Activated CD8-positive, alpha-beta memory T cell treated with anti-CD3 and anti-CD28 coated beads, Interleukin-2, amount 50 U/mL, for 24 hours (primary cell): ENCODE measurements at regions not wholly inside any gene's neighbourhood (a gene's known extent, or its start where the extent isn't known, plus 50 kb on each side); places are given as distances from the start of the nearest gene placed in this dataset.
"Not testable (repeated sequence)": the region's sequence is repeated elsewhere in the genome, so short reads cannot be mapped to it uniquely, and the experiment has no call there.

Source experiments
- DNase-seq: peaks from one replicate; pipeline ENCODE4 v3.0.0-alpha.2; 2020; ENCODE audit errors: extremely low read depth

- no peak for DNase-seq
Observed at GRCh38 chr6:27101824-27102223, 145.7 kb upstream of the PRSS16 start.

- DNase-seq: no peak
Observed at GRCh38 chr6:27106382-27106781, 141.1 kb upstream of the PRSS16 start.

- no peak for DNase-seq
Observed at GRCh38 chr6:27111743-27112142, 135.8 kb upstream of the PRSS16 start.

- DNase-seq: no peak
Observed at GRCh38 chr6:27112974-27113373, 134.5 kb upstream of the PRSS16 start.

DNA sequence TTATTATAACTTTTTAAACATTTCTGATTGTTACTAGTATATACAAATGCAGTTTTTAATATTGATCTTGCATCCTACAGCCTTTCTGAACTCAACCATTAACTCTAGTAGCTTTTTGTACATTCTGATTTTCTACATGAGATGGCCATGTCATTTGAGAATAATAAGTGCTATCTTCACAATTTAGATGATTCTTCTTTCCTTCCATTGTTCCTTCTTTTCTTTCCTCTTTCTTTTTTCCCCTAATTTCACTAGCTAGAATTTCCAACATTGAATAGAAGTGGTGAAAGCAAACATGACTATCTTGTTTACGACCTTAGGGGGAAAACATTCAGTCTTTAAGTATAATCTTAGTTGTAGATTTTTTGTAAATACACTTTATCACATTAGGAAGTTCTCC, 128.2 kb upstream of the PRSS16 start:
- no peak for DNase-seq

DNA sequence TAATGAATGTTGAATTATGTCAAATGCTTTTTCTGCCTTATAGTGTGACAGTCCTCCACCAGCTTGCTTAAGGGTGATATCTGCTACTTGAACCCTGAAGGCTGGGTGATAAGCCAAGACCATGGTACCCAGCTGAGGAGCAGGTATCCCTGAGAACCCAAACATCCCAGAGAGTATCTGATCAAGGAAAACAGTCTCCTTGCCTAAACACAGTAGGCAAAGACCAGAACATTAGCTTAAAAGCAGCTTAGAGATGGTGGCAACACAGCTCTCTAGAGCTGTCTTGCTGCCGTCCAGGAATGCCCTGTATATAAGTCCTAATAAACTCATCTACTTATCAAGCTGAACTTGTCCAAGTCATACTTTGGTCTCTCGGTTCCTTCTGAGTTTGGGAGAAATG, 127.7 kb upstream of the PRSS16 start:
- DNase-seq: no peak

GRCh38 chr6:27121640-27122039, 125.9 kb upstream of the PRSS16 start:
- no peak for DNase-seq

GRCh38 chr6:27124252-27124657, 123.2 kb upstream of the PRSS16 start:
- DNase-seq: no peak

GRCh38 chr6:27126046-27126814, 121.3 kb upstream of the PRSS16 start:
- DNase-seq: no peak

DNA sequence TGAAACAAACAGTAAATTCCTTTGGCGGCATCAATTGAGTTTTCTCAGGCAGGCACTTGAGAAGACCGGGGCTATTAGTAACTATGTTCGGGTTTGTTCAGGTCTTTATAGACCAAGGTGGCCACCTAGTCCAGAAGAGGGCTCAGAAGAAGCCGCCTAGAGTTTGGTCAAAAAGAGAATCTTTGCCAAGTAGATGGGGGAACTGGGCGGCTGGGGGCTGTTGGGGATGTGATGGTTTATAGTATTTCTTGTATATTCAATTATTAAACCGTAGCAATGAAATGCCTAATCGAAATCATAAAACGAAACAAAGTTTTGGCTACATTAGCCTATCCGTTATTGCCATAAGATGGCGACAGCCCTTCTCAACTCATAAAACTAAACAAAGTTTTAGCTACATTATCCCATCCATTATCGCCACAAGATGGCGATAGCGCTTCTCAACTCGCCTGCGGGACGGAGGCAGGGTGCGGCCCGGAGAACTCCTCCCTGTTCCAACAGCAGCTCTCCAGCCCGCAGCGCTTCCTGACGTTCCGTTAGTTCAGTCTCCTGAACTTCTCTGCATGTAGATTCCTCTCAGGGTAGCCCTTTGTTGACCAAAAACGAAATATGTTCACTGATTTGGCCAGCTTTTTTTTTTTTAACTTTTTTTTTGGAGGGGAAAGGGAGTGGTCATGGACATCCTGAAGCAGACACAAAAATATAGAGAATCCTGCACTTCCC, 120.5 kb upstream of the PRSS16 start:
- DNase-seq: peak; percentile 66

DNA sequence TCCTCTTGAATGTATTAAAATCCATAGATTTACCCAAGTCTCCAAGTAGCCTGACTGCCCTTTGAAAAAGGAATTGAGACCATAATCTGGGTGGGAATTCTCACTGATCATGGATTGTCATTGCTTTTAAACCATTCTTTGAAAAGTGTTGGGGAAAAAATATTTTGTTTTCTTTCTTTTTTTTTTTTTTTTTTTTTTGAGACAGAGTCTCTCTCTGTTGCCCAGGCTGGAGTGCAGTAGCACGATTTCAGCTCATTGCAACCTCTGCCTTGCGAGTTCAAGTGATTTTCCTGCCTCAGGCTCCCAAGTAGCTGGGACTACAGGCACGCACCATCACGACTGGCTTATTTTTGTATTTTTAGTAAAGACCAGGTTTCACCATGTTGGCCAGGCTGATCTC, 119.6 kb upstream of the PRSS16 start:
- DNase-seq: not testable (repeated sequence)

GRCh38 chr6:27128311-27129094, 119.0 kb upstream of the PRSS16 start:
- DNase-seq: no peak

- DNase-seq: no peak
Observed at GRCh38 chr6:27129095-27129815, 118.2 kb upstream of the PRSS16 start.

DNA sequence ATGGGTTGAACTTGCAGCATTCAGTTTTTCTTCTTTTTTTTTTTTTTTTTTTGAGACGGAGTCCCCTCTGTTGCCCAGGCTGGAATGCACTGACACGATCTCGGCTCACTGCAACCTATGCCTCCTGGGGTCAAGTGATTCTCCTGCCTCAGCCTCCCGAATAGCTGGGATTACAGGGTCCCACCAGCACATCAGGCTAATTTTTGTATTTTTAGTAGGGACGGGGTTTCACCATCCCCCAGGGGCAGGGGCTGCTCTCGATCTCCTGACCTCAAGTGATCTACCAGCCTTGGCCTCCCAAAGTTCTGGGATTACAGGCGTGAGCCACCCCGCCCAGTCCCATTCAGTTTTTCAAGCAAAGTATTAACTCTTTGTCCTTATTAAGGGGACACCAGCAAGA, 117.6 kb upstream of the PRSS16 start:
- DNase-seq: no peak

DNA sequence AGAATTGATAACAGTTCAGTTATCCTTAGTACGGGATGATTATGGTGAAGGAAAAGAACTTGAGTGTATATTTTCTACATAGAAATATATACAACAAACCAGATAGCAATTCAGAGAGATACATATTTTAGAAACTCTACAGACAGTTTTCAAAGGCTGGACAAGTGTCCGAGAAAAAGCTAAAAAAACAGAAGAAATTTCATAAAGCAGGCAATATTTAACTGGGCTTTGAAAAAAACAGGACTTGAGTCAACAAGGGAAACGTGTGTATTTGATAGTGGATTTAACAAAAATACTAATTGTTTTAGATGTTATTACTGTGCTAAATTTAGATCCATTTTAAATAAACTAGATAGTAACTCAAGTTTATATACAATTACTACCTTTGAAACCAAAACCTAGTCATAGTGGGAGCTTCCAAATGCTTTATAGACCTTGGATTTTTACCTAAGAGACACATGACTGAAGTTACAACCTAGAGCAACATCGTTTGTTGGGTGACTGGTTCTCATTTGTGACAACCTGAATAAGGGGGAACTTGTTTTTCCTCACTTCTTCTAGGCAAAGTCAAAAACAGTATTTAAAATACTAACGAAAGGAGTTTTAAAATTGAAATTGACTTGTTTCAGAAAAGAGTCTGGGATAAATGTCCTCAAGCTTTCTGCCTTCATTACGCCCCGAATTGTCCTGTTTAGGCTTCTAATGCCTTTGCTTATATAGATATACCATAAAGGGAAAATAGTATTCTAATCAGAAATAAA, 116.7 kb upstream of the PRSS16 start:
- no peak for DNase-seq

- not testable (repeated sequence) for DNase-seq
Observed at GRCh38 chr6:27132282-27132531, 115.3 kb upstream of the PRSS16 start.

GRCh38 chr6:27132532-27133280, 114.8 kb upstream of the PRSS16 start:
- peak; percentile 80 for DNase-seq

GRCh38 chr6:27133281-27134227, 113.9 kb upstream of the PRSS16 start:
- no peak for DNase-seq

- no peak for DNase-seq
Observed at GRCh38 chr6:27135087-27135657, 112.3 kb upstream of the PRSS16 start.
